Activated naive CD4-positive, alpha-beta T cell treated with anti-CD3 and anti-CD28 coated beads for 36 hours (primary cell): ENCODE measurements at regions not wholly inside any gene's neighbourhood (a gene's known extent, or its start where the extent isn't known, plus 50 kb on each side); places are given as distances from the start of the nearest gene placed in this dataset.

Experiments used
- CTCF ChIA-PET: fragments of 350-600 bp; sonication (Branson Sonifier 250); formaldehyde crosslinking; loops from one replicate; lab custom pipeline; 2021; ENCODE audit warnings: antibody characterized with exemption; lab: Charles Lee
- DNase-seq: peaks from one replicate; pipeline ENCODE4 v3.0.0-alpha.2; 2020
- H3K27ac Mint-ChIP-seq: one replicate; pipeline ENCODE4 v1.8.0; 2021; ENCODE audit warnings: mild to moderate bottlenecking, mixed read lengths
- H3K27me3 Mint-ChIP-seq: one replicate; pipeline ENCODE4 v1.8.0; 2021; ENCODE audit warnings: low read depth, mixed read lengths
- H3K36me3 Mint-ChIP-seq: one replicate; pipeline ENCODE4 v1.8.0; 2021; ENCODE audit warnings: low read depth, mixed read lengths
- H3K4me1 Mint-ChIP-seq: one replicate; pipeline ENCODE4 v1.8.0; 2021; ENCODE audit warnings: low read depth, mixed read lengths
- H3K4me3 Mint-ChIP-seq: one replicate; pipeline ENCODE4 v1.8.0; 2021; ENCODE audit warnings: mild to moderate bottlenecking, moderate library complexity, mixed read lengths
- H3K9me3 Mint-ChIP-seq: one replicate; pipeline ENCODE4 v1.8.0; 2021; ENCODE audit warnings: mixed read lengths
- intact Hi-C: fragments of 100-400 bp; cut with micrococcal nuclease; formaldehyde crosslinking; loops from one replicate; pipeline ENCODE4 v1.15.1; 2023

- no peaks in the 10 kb centered on the region for H3K36me3 Mint-ChIP-seq
- H3K27ac Mint-ChIP-seq, result no peak overlapping the region
- H3K27me3 Mint-ChIP-seq, result no peaks in the 10 kb centered on the region
- DNase-seq, result no peak
- no peaks in the 10 kb centered on the region for H3K4me1 Mint-ChIP-seq
- no peaks in the 10 kb centered on the region for H3K9me3 Mint-ChIP-seq
- intact Hi-C loops, result no loop called here
- H3K4me3 Mint-ChIP-seq, result no peak overlapping the region
- CTCF ChIA-PET, result no interaction called here
Measured at GRCh38 chr6:22880686-22881433, 311.5 kb downstream of the HDGFL1 start.

- CTCF ChIA-PET, result no interaction called here
- intact Hi-C loops, result no loop called here
- DNase-seq, result no peak
- H3K4me1 Mint-ChIP-seq, result no peaks in the 10 kb centered on the region
- no peak overlapping the region for H3K27ac Mint-ChIP-seq
- H3K27me3 Mint-ChIP-seq, result no peaks in the 10 kb centered on the region
- H3K4me3 Mint-ChIP-seq, result no peak overlapping the region
- no peaks in the 10 kb centered on the region for H3K9me3 Mint-ChIP-seq
- no peaks in the 10 kb centered on the region for H3K36me3 Mint-ChIP-seq
Measured at GRCh38 chr6:22882581-22882980, 313.2 kb downstream of the HDGFL1 start.

DNA sequence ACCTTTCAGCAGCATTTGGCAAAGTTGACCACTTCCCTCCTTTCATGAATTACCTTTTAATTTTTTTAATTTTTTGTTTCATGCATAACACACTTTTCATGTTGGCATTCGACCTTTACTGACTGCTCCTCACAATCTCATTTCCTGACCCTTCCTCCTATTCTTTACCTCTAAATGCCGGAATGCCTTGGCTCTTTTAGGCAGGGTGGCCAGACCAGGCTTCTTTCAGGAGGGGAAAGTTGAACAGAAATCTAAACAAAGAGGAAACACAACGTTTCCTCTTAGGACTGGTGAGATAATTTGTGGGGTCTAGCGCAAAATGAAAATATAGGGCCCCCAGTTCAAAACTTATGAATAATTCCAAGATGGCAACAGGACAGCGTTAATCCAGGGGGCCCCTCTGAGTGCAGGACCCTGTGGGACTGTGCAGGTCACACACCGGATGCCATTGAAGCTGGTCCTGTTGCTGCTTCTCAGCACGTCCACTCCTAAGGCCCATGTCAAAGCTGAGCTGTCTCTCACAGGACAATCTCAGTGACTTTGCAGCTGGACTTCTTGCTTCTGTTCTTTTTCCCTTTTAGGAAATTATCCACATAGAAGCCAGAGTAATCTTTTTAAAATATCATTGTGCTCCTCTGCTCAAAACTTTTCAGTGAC, 313.8 kb downstream of the HDGFL1 start:
- H3K36me3 Mint-ChIP-seq, result no peaks in the 10 kb centered on the region
- H3K27ac Mint-ChIP-seq, result no peak overlapping the region
- DNase-seq, result no peak
- H3K4me3 Mint-ChIP-seq, result no peak overlapping the region
- intact Hi-C loops, result no loop called here
- no peaks in the 10 kb centered on the region for H3K9me3 Mint-ChIP-seq
- H3K27me3 Mint-ChIP-seq, result no peaks in the 10 kb centered on the region
- CTCF ChIA-PET, result no interaction called here
- no peaks in the 10 kb centered on the region for H3K4me1 Mint-ChIP-seq

- Mint-ChIP-seq H3K9me3 (no peaks in the 10 kb centered on the region), H3K27me3 (no peaks in the 10 kb centered on the region), H3K4me1 (no peaks in the 10 kb centered on the region), H3K36me3 (no peaks in the 10 kb centered on the region), H3K27ac (no peak overlapping the region), H3K4me3 (no peak overlapping the region)
- intact Hi-C loops, result no loop called here
- CTCF ChIA-PET, result no interaction called here
- DNase-seq, result no peak
Measured at GRCh38 chr6:22884456-22884855, 315.1 kb downstream of the HDGFL1 start.

- no peaks in the 10 kb centered on the region for H3K4me1 Mint-ChIP-seq
- intact Hi-C loops, result no loop called here
- no peaks in the 10 kb centered on the region for H3K27me3 Mint-ChIP-seq
- H3K36me3 Mint-ChIP-seq, result no peaks in the 10 kb centered on the region
- CTCF ChIA-PET, result no interaction called here
- H3K27ac Mint-ChIP-seq, result no peak overlapping the region
- H3K9me3 Mint-ChIP-seq, result no peaks in the 10 kb centered on the region
- H3K4me3 Mint-ChIP-seq, result no peak overlapping the region
- no peak for DNase-seq
Measured at GRCh38 chr6:22886650-22887581, 317.6 kb downstream of the HDGFL1 start.

GRCh38 chr6:22888163-22888752, 318.9 kb downstream of the HDGFL1 start:
- DNase-seq, result no peak
- Mint-ChIP-seq H3K36me3 (no peaks in the 10 kb centered on the region), H3K9me3 (no peaks in the 10 kb centered on the region), H3K27ac (no peak overlapping the region), H3K4me1 (no peaks in the 10 kb centered on the region), H3K4me3 (no peak overlapping the region), H3K27me3 (no peaks in the 10 kb centered on the region)
- intact Hi-C loops, result no loop called here
- CTCF ChIA-PET, result no interaction called here

DNA sequence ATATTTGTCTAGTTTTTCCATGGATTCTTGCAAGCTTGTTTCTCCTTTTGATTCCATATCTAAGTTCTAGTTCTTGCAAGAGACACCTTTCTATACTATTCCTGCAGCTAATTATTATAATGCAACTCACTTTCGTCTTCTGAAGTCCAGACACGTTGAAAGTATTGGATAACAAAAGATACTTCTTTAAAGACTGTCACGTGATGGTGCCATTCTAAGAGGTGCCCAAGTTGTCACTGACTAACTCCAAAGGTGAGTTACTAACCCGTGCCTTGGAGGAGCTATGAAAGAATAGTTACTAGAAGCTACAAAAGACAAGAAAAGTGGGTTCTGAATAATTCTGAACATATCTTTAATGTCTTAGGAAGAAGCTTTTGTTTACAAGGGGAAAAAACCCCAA, 322.6 kb downstream of the HDGFL1 start:
- no peaks in the 10 kb centered on the region for H3K4me1 Mint-ChIP-seq
- no peaks in the 10 kb centered on the region for H3K27me3 Mint-ChIP-seq
- DNase-seq, result no peak
- intact Hi-C loops, result no loop called here
- CTCF ChIA-PET, result no interaction called here
- H3K36me3 Mint-ChIP-seq, result no peaks in the 10 kb centered on the region
- no peak overlapping the region for H3K27ac Mint-ChIP-seq
- no peaks in the 10 kb centered on the region for H3K9me3 Mint-ChIP-seq
- H3K4me3 Mint-ChIP-seq, result no peak overlapping the region

- DNase-seq, result no peak
- CTCF ChIA-PET, result no interaction called here
- no peaks in the 10 kb centered on the region for H3K27me3 Mint-ChIP-seq
- no peak overlapping the region for H3K27ac Mint-ChIP-seq
- H3K4me3 Mint-ChIP-seq, result no peak overlapping the region
- intact Hi-C loops, result no loop called here
- no peaks in the 10 kb centered on the region for H3K9me3 Mint-ChIP-seq
- H3K36me3 Mint-ChIP-seq, result no peaks in the 10 kb centered on the region
- no peaks in the 10 kb centered on the region for H3K4me1 Mint-ChIP-seq
Measured at GRCh38 chr6:22892452-22892851, 323.1 kb downstream of the HDGFL1 start.

DNA sequence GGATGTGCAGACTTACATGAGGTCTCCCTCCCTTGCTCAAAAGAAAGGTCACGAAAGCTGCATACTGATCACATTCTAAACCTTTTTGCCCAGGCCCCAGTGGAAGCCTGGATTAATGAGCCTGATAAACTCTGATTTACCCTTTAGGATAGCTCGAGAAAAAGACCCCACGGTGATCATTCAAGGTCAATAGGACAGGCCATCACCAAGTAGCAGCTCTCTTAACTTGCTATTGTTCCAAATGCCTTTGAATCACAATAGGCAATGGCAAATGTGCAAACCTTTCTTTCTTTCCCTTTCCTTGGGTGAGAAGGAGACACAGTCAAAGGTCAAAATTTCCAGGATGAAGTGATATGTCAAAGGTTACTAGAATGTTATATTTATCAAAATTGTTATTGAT, 327.3 kb downstream of the HDGFL1 start:
- Mint-ChIP-seq H3K4me1 (no peaks in the 10 kb centered on the region), H3K36me3 (no peaks in the 10 kb centered on the region), H3K9me3 (no peaks in the 10 kb centered on the region), H3K27me3 (no peaks in the 10 kb centered on the region), H3K4me3 (no peak overlapping the region), H3K27ac (no peak overlapping the region)
- CTCF ChIA-PET, result no interaction called here
- DNase-seq, result no peak
- intact Hi-C loops, result no loop called here

DNA sequence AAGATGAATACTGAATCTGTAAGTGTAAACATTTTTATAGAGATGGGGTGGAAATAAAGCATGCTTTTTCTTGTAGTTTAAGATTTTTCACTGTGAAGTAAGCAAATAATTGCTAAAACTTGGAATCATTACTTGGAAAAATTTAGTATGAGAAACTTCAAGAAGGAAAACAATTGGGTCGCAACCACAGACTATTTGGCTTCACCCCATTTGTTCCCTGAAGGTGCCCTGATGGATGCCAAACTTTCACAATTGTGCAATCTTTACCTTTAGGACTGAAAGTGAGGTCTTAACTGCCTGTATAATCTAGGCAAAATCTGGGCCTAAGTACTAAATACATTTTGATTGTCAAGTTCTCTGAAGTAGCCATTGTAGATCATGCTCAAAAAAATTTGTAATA, 330.1 kb downstream of the HDGFL1 start:
- intact Hi-C loops, result no loop called here
- Mint-ChIP-seq H3K4me1 (no peaks in the 10 kb centered on the region), H3K27me3 (no peaks in the 10 kb centered on the region), H3K9me3 (no peaks in the 10 kb centered on the region), H3K4me3 (no peak overlapping the region), H3K36me3 (no peaks in the 10 kb centered on the region), H3K27ac (no peak overlapping the region)
- no peak for DNase-seq
- CTCF ChIA-PET, result no interaction called here

GRCh38 chr6:22903826-22904225, 334.5 kb downstream of the HDGFL1 start:
- CTCF ChIA-PET, result no interaction called here

DNA sequence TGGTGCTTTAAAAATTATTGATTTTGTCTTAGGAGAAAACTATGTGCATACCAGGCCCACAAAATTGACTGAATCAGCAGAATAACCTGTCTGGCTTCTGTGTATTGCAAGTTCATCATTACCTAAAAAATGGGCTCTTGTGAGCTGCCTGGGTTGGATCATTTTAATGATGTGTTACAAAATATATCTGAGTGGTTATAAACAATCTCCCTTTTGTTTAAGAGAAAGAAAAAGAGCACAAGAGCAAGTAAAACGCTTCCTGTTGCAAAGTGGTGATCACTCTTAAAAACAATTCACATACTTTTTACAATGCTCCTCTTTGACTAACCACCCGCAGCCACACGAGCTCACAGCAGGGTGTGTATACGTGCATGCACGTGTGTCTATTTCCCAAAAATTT, 335.1 kb downstream of the HDGFL1 start:
- no peak overlapping the region for H3K4me3 Mint-ChIP-seq
- DNase-seq, result no peak
- no peaks in the 10 kb centered on the region for H3K36me3 Mint-ChIP-seq
- H3K4me1 Mint-ChIP-seq, result no peaks in the 10 kb centered on the region
- H3K27ac Mint-ChIP-seq, result no peak overlapping the region
- CTCF ChIA-PET, result interaction anchor here (0.7 kb wide), 1 partner anchor 234 kb away, joined by 3 read pairs; no protein-coding TSS in a partner anchor
- intact Hi-C loops, result no loop called here
- no peaks in the 10 kb centered on the region for H3K27me3 Mint-ChIP-seq
- H3K9me3 Mint-ChIP-seq, result no peaks in the 10 kb centered on the region

More at GRCh38 chr6:22903826-22904225, 334.5 kb downstream of the HDGFL1 start:
- no peak for DNase-seq
- Mint-ChIP-seq H3K9me3 (no peaks in the 10 kb centered on the region), H3K4me3 (no peak overlapping the region), H3K4me1 (no peaks in the 10 kb centered on the region), H3K27me3 (no peaks in the 10 kb centered on the region), H3K27ac (no peak overlapping the region), H3K36me3 (no peaks in the 10 kb centered on the region)
- intact Hi-C loops, result no loop called here
